ENCODE measurements at regions not wholly inside any gene's neighbourhood (a gene's known extent, or its start where the extent isn't known, plus 50 kb on each side); places are given as distances from the start of the nearest gene placed in this dataset.

DNA sequence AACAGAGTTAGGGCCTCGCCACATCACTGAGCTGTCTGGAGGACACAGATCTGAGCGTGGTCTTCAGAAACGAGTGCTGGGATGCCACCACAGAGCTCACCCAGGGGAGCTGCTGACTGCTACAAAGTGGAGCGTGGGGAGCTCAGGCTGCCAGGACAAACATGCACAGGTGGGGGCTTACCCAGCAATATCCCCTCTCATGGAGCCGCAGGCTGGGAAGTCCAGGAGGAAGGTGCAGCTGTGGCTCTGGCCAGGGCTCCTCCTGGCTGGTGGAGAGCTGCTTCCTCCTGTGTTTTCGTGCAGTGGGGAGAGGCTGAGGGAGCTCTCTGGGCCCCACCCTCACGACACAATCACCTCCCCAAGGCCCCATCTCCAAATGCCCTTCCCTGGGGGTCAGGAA is 368.6 kb upstream of the IRX4 start:
- H3K9me3 ChIP-seq (ENCODE audit: insufficient read depth, low read length): no peaks in the 10 kb centered on the region
- no peak overlapping the region for H3K27ac ChIP-seq (ENCODE audit: low read length)
- no peaks in the 10 kb centered on the region for H3K4me1 ChIP-seq (ENCODE audit: low read length)
- no peak overlapping the region for H3K4me2 ChIP-seq (ENCODE audit: low read length)
- no peaks in the 10 kb centered on the region for H3K27me3 ChIP-seq (ENCODE audit: low read depth, low read length)
- H3K9ac ChIP-seq (ENCODE audit: low read length): no peak overlapping the region
- no peak for TF ChIP-seq EZH2phosphoT487 (IDR thresholded peaks at IDR 0.05; ENCODE audit: low read depth)
- H3K4me3 ChIP-seq (ENCODE audit: low read length): no peak overlapping the region
- H3K36me3 ChIP-seq (replicated peaks; ENCODE audit: low read depth, low read length): no peaks in the 10 kb centered on the region
- no peaks in the 10 kb centered on the region for H3K79me2 ChIP-seq (ENCODE audit: low read length)
- H4K20me1 ChIP-seq (ENCODE audit: insufficient read depth, low read length): no peaks in the 10 kb centered on the region
- H2AFZ ChIP-seq (ENCODE audit: low read depth, low read length): no peak overlapping the region

GRCh38 chr5:2250365-2250950 is 367.7 kb upstream of the IRX4 start:
- H3K4me1 ChIP-seq (ENCODE audit: low read length): no peaks in the 10 kb centered on the region
- no peak overlapping the region for H3K27ac ChIP-seq (ENCODE audit: low read length)
- H3K4me3 ChIP-seq (ENCODE audit: low read length): no peak overlapping the region
- no peak overlapping the region for H3K9ac ChIP-seq (ENCODE audit: low read length)
- H3K79me2 ChIP-seq (ENCODE audit: low read length): no peaks in the 10 kb centered on the region
- TF ChIP-seq EZH2phosphoT487 (IDR thresholded peaks at IDR 0.05; ENCODE audit: low read depth): no peak
- TF ChIP-seq, protein P1, sequence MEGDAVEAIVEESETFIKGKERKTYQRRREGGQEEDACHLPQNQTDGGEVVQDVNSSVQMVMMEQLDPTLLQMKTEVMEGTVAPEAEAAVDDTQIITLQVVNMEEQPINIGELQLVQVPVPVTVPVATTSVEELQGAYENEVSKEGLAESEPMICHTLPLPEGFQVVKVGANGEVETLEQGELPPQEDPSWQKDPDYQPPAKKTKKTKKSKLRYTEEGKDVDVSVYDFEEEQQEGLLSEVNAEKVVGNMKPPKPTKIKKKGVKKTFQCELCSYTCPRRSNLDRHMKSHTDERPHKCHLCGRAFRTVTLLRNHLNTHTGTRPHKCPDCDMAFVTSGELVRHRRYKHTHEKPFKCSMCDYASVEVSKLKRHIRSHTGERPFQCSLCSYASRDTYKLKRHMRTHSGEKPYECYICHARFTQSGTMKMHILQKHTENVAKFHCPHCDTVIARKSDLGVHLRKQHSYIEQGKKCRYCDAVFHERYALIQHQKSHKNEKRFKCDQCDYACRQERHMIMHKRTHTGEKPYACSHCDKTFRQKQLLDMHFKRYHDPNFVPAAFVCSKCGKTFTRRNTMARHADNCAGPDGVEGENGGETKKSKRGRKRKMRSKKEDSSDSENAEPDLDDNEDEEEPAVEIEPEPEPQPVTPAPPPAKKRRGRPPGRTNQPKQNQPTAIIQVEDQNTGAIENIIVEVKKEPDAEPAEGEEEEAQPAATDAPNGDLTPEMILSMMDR (IDR thresholded peaks at IDR 0.05; ENCODE audit: low read depth, low read length): no peak
- no peak overlapping the region for H3K4me2 ChIP-seq (ENCODE audit: low read length)
- H3K9me3 ChIP-seq (ENCODE audit: insufficient read depth, low read length): no peaks in the 10 kb centered on the region
- H2AFZ ChIP-seq (ENCODE audit: low read depth, low read length): no peak overlapping the region
- H4K20me1 ChIP-seq (ENCODE audit: insufficient read depth, low read length): no peaks in the 10 kb centered on the region
- H3K36me3 ChIP-seq (replicated peaks; ENCODE audit: low read depth, low read length): no peaks in the 10 kb centered on the region
- no peaks in the 10 kb centered on the region for H3K27me3 ChIP-seq (ENCODE audit: low read depth, low read length)

DNA sequence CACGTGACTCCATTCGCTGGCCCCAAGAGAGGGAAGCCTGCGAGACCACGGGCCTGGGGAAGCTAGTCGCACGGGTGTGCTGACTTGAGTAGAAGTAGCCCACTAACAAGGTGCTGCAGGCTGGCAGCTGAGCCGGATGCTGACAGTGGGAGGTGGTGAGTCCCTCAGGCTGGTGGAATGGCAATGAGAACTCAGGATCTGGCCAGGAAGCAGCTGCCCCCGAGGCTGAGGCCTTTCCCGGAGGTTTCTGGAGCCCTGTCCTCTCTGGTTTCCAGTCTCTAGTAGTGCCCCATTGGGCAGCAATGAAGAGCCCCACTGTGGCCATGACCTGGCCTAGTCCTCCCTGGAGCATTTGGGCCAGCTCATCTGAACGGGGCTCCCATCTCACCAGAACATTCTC is 366.7 kb upstream of the IRX4 start:
- no peaks in the 10 kb centered on the region for H3K4me1 ChIP-seq (ENCODE audit: low read length)
- no peak overlapping the region for H3K4me2 ChIP-seq (ENCODE audit: low read length)
- no peak for TF ChIP-seq EZH2phosphoT487 (IDR thresholded peaks at IDR 0.05; ENCODE audit: low read depth)
- TF ChIP-seq, protein P1 (IDR thresholded peaks at IDR 0.05; ENCODE audit: low read depth, low read length): no peak
- no peak overlapping the region for H3K27ac ChIP-seq (ENCODE audit: low read length)
- H3K4me3 ChIP-seq (ENCODE audit: low read length): no peak overlapping the region
- H3K79me2 ChIP-seq (ENCODE audit: low read length): no peaks in the 10 kb centered on the region
- no peaks in the 10 kb centered on the region for H4K20me1 ChIP-seq (ENCODE audit: insufficient read depth, low read length)
- H3K9me3 ChIP-seq (ENCODE audit: insufficient read depth, low read length): no peaks in the 10 kb centered on the region
- no peaks in the 10 kb centered on the region for H3K36me3 ChIP-seq (replicated peaks; ENCODE audit: low read depth, low read length)
- no peak overlapping the region for H3K9ac ChIP-seq (ENCODE audit: low read length)
- H3K27me3 ChIP-seq (ENCODE audit: low read depth, low read length): no peaks in the 10 kb centered on the region
- H2AFZ ChIP-seq (ENCODE audit: low read depth, low read length): no peak overlapping the region

DNA sequence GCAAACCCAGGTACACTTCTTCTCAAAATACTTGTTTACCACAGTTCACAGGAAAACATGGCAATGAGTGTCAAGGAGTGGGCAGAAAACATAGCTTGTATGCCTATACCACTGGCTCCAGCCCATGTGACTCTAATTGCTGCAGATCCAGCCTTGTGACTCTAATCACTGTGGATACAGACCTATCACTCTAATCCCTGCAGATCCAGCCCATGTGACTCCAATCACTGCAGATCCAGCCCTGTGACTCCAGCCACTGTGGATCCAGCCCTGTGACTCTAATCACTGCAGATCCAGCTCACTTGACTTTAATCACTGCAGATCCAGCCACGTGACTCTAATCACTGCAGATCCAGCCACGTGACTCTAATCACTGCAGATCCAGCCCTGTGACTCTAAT is 366.3 kb upstream of the IRX4 start:
- H3K4me2 ChIP-seq (ENCODE audit: low read length): no peak overlapping the region
- H3K9ac ChIP-seq (ENCODE audit: low read length): no peak overlapping the region
- H3K27ac ChIP-seq (ENCODE audit: low read length): no peak overlapping the region
- no peaks in the 10 kb centered on the region for H4K20me1 ChIP-seq (ENCODE audit: insufficient read depth, low read length)
- TF ChIP-seq, protein P1 (IDR thresholded peaks at IDR 0.05; ENCODE audit: low read depth, low read length): no peak
- TF ChIP-seq EZH2phosphoT487 (IDR thresholded peaks at IDR 0.05; ENCODE audit: low read depth): no peak
- H3K4me1 ChIP-seq (ENCODE audit: low read length): no peaks in the 10 kb centered on the region
- no peaks in the 10 kb centered on the region for H3K79me2 ChIP-seq (ENCODE audit: low read length)
- no peaks in the 10 kb centered on the region for H3K9me3 ChIP-seq (ENCODE audit: insufficient read depth, low read length)
- H3K27me3 ChIP-seq (ENCODE audit: low read depth, low read length): no peaks in the 10 kb centered on the region
- no peak overlapping the region for H2AFZ ChIP-seq (ENCODE audit: low read depth, low read length)
- H3K4me3 ChIP-seq (ENCODE audit: low read length): no peak overlapping the region
- no peaks in the 10 kb centered on the region for H3K36me3 ChIP-seq (replicated peaks; ENCODE audit: low read depth, low read length)

Data from OCI-LY3 (cell line).